ENCODE measurements at regions not wholly inside any gene's neighbourhood (a gene's known extent, or its start where the extent isn't known, plus 50 kb on each side); places are given as distances from the start of the nearest gene placed in this dataset.
"Not testable (repeated sequence)": the region's sequence is repeated elsewhere in the genome, so short reads cannot be mapped to it uniquely, and the experiment has no call there.

DNA sequence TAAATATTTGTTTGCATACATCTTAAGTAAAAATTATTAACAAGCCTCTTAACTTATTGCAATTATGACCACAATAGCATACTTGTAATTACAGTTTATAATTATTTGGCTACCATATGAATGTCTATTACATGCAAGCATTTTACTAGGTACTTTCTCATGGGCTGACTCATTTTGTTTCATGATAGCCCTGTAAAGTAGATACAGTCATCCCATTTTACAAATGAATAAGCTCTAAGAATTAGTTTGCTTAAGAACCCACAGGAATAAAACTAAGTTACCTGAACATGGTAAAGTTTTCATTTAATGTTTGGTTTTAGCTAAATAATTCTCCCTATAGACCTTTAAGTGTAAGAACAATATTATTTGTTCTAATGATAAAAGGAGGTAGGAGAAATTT, 126.6 kb upstream of the IZUMO3 start:
- intact Hi-C loops (cut with DNase I): no loop called here
- Histone ChIP-seq H3K9me3 (no peaks in the 10 kb centered on the region), H3K27ac (no peak overlapping the region), H3K27me3 (no peaks in the 10 kb centered on the region), H3K36me3 (no peaks in the 10 kb centered on the region), H3K4me3 (no peak overlapping the region), H3K4me1 (ENCODE audit: insufficient read depth) (no peaks in the 10 kb centered on the region)
- TF ChIP-seq, protein P1, sequence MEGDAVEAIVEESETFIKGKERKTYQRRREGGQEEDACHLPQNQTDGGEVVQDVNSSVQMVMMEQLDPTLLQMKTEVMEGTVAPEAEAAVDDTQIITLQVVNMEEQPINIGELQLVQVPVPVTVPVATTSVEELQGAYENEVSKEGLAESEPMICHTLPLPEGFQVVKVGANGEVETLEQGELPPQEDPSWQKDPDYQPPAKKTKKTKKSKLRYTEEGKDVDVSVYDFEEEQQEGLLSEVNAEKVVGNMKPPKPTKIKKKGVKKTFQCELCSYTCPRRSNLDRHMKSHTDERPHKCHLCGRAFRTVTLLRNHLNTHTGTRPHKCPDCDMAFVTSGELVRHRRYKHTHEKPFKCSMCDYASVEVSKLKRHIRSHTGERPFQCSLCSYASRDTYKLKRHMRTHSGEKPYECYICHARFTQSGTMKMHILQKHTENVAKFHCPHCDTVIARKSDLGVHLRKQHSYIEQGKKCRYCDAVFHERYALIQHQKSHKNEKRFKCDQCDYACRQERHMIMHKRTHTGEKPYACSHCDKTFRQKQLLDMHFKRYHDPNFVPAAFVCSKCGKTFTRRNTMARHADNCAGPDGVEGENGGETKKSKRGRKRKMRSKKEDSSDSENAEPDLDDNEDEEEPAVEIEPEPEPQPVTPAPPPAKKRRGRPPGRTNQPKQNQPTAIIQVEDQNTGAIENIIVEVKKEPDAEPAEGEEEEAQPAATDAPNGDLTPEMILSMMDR (IDR thresholded peaks at IDR 0.05): no peak
- TF ChIP-seq EP300 (IDR thresholded peaks at IDR 0.05) (no peak), POLR2A (IDR thresholded peaks at IDR 0.05) (no peak)
- DNase-seq: no peak

DNA sequence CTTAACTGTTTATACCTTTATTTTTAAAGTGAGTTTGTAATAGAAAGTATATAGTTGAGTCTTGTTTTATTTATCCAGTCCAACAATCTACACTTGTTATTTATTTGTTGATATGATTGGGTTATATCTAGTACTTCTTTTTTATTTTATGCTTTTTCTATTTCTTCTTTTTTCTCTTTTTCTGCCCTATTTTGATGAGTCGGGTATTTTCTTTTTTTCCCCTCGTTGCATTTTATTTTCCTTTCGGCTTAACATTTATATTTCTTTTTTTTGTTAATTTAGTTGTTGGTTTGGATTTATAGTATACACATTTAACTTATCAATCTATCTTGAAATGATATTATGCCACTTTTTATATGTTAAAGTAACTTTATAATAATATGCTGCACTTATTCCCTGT, 111.7 kb upstream of the IZUMO3 start:
- no peak for TF ChIP-seq POLR2A (IDR thresholded peaks at IDR 0.05)
- TF ChIP-seq, protein P1 (IDR thresholded peaks at IDR 0.05): no peak
- TF ChIP-seq EP300 (IDR thresholded peaks at IDR 0.05): no peak
- H3K4me3 ChIP-seq: no peak overlapping the region
- 82 to 85% (median 84%) methylated on average over 3 of the region's 3 CpGs for WGBS, 3 donors
- H3K27me3 ChIP-seq: no peaks in the 10 kb centered on the region
- H3K4me1 ChIP-seq (ENCODE audit: insufficient read depth): no peaks in the 10 kb centered on the region
- no peak for DNase-seq
- H3K9me3 ChIP-seq: no peaks in the 10 kb centered on the region
- no peak overlapping the region for H3K27ac ChIP-seq
- H3K36me3 ChIP-seq: no peaks in the 10 kb centered on the region
- intact Hi-C loops (cut with DNase I): no loop called here

DNA sequence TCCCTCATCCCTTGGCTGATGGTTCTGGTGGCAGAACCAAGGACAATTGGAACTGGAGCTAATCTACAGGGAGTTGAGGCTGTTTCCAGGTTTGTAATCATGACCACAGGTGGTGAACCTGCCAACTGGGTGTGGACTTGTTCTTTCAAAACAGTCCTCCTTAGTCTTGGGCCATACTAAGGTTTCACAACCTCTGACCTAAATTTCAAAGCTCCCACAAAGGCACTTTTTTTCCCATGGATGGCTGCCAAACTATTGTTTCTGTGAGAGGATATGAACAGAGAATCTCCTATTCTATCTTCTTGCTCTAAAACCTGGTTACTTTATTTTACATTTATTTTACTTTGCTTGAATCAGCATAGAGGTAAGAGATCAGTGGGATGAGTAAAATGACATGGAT, 106.5 kb upstream of the IZUMO3 start:
- H3K9me3 ChIP-seq: no peaks in the 10 kb centered on the region
- no peaks in the 10 kb centered on the region for H3K36me3 ChIP-seq
- no peak for DNase-seq
- no peak for TF ChIP-seq POLR2A (IDR thresholded peaks at IDR 0.05)
- TF ChIP-seq, protein P1 (IDR thresholded peaks at IDR 0.05): no peak
- no peak for TF ChIP-seq EP300 (IDR thresholded peaks at IDR 0.05)
- H3K4me3 ChIP-seq: no peak overlapping the region
- no peaks in the 10 kb centered on the region for H3K27me3 ChIP-seq
- no peak overlapping the region for H3K27ac ChIP-seq
- no peaks in the 10 kb centered on the region for H3K4me1 ChIP-seq (ENCODE audit: insufficient read depth)
- intact Hi-C loops (cut with DNase I): no loop called here

DNA sequence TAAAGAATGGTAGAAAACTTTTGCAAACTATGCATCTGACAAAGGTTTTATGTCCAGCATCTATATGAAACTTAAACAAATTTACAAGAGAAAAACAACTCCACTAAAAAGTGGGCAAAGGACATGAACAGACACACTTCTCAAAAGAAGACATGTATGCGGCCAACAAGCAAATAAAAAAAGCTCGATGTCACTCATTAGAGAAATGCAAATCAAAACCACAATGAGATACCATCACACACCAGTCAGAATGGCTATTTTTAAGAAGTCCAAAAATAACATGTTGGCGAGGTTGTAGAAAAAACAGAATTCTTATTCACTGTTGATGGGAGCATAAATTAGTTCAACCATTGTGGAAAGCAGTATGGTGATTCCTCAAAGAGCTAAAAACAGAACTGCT, 83.1 kb upstream of the IZUMO3 start:
- H3K36me3 ChIP-seq; DNase-seq; intact Hi-C loops (cut with DNase I); H3K27ac ChIP-seq; H3K4me1 ChIP-seq (ENCODE audit: insufficient read depth); H3K4me3 ChIP-seq; H3K9me3 ChIP-seq; H3K27me3 ChIP-seq: not testable (repeated sequence)
- WGBS, 3 donors: 83 to 88% (median 85%) methylated on average over 3 of the region's 3 CpGs

DNA sequence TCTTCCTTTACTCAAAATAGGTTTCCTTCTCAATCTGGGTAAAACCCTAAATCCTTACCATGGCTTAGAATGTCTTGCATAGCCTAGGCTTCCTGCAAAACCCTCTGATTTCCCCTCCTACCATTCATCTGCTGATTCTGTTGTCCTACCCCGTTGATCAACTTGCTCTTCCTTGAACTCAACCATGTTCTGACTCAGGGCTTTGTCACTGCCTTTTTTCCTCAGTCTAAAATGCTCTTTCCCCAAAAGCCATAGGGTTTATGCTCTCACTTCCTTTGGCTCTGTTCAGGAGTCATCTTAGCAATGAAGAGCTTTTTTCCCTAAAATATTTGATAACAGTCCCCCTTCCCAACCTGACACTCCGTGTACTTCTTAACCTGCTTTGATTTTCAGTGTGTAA, 79.4 kb upstream of the IZUMO3 start:
- 59 to 74% (median 63%) methylated on average over 2 of the region's 2 CpGs for WGBS, 3 donors
- no peak overlapping the region for H3K4me3 ChIP-seq

More for the DNA sequence above, 79.4 kb upstream of the IZUMO3 start:
- no peaks in the 10 kb centered on the region for H3K9me3 ChIP-seq
- H3K36me3 ChIP-seq: no peaks in the 10 kb centered on the region
- DNase-seq: no peak
- intact Hi-C loops (cut with DNase I): no loop called here
- no peak overlapping the region for H3K27ac ChIP-seq
- no peaks in the 10 kb centered on the region for H3K4me1 ChIP-seq (ENCODE audit: insufficient read depth)
- H3K27me3 ChIP-seq: no peaks in the 10 kb centered on the region
- TF ChIP-seq, protein P1 (IDR thresholded peaks at IDR 0.05): no peak
- TF ChIP-seq POLR2A (IDR thresholded peaks at IDR 0.05): no peak
